ENCODE measurements at regions not wholly inside any gene's neighbourhood (a gene's known extent, or its start where the extent isn't known, plus 50 kb on each side); places are given as distances from the start of the nearest gene placed in this dataset.

- TF ChIP-seq, protein P1, sequence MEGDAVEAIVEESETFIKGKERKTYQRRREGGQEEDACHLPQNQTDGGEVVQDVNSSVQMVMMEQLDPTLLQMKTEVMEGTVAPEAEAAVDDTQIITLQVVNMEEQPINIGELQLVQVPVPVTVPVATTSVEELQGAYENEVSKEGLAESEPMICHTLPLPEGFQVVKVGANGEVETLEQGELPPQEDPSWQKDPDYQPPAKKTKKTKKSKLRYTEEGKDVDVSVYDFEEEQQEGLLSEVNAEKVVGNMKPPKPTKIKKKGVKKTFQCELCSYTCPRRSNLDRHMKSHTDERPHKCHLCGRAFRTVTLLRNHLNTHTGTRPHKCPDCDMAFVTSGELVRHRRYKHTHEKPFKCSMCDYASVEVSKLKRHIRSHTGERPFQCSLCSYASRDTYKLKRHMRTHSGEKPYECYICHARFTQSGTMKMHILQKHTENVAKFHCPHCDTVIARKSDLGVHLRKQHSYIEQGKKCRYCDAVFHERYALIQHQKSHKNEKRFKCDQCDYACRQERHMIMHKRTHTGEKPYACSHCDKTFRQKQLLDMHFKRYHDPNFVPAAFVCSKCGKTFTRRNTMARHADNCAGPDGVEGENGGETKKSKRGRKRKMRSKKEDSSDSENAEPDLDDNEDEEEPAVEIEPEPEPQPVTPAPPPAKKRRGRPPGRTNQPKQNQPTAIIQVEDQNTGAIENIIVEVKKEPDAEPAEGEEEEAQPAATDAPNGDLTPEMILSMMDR (IDR thresholded peaks at IDR 0.05 in 2 of 3, conservative IDR thresholded peaks at IDR 0.05 in 1 of 3; ENCODE audit: borderline replicate concordance in 1 of 3, insufficient read depth in 1 of 3, low read depth in 2 of 3, low read length in 2 of 3) = no peak
- TF ChIP-seq JUND (IDR thresholded peaks at IDR 0.05) = no peak
Measured at GRCh38 chr11:134799386-134799785, 387.3 kb upstream of the B3GAT1 start.

All from HCT116 (cell line).